DOHH2 (cell line): ENCODE measurements at regions not wholly inside any gene's neighbourhood (a gene's known extent, or its start where the extent isn't known, plus 50 kb on each side); places are given as distances from the start of the nearest gene placed in this dataset.

ENCODE experiments used
- H3F3A ChIP-seq: fragments of 200-600 bp; sonication (generic), shearing (Covaris generic); 2 replicates; pipeline ENCODE4 v1.6.0; 2016; ENCODE audit warnings: antibody characterized with exemption, mild to moderate bottlenecking; ENCODE audit not compliant: control insufficient read depth, insufficient read depth
- H3K27ac ChIP-seq: fragments of 200-600 bp; sonication (generic); 2 replicates; pipeline ENCODE4 v1.5.1; 2014; ENCODE audit warnings: low read depth, mild to moderate bottlenecking, low read length, moderate library complexity
- H3K27me3 ChIP-seq: fragments of 200-600 bp; sonication (generic); 2 replicates; pipeline ENCODE4 v1.6.1; 2014; ENCODE audit warnings: mild to moderate bottlenecking, low read length, mixed read lengths; ENCODE audit not compliant: control insufficient read depth
- H3K36me3 ChIP-seq: fragments of 200-600 bp; sonication (generic); 2 replicates; pipeline ENCODE4 v1.6.1; 2014; ENCODE audit warnings: mild to moderate bottlenecking, low read length, moderate library complexity, mixed read lengths; ENCODE audit not compliant: control insufficient read depth
- H3K4me1 ChIP-seq: fragments of 200-600 bp; sonication (generic); 2 replicates; pipeline ENCODE4 v1.6.1; 2014; ENCODE audit warnings: mild to moderate bottlenecking, low read length, mixed read lengths; ENCODE audit not compliant: control insufficient read depth
- H3K4me2 ChIP-seq: fragments of 200-600 bp; sonication (generic); 2 replicates; pipeline ENCODE4 v1.6.0; 2014; ENCODE audit warnings: mild to moderate bottlenecking, low read length, moderate library complexity
- H3K4me3 ChIP-seq: fragments of 200-600 bp; sonication (generic); 2 replicates; pipeline ENCODE4 v1.5.1; 2014; ENCODE audit warnings: mild to moderate bottlenecking, low read length, mixed read lengths
- H3K79me2 ChIP-seq: fragments of 200-600 bp; sonication (generic); 2 replicates; pipeline ENCODE4 v1.6.1; 2014; ENCODE audit warnings: mild to moderate bottlenecking, low read length, mixed read lengths; ENCODE audit not compliant: control insufficient read depth
- H3K9me2 ChIP-seq: fragments of 200-600 bp; sonication (generic); replicated peaks from 2 replicates; pipeline ENCODE4 v1.6.1; 2014; ENCODE audit warnings: mild to moderate bottlenecking, low read length, mixed read lengths; ENCODE audit not compliant: control insufficient read depth
- H3K9me3 ChIP-seq: fragments of 200-600 bp; sonication (generic); 2 replicates; pipeline ENCODE4 v1.6.1; 2014; ENCODE audit warnings: antibody characterized with exemption, low read length, mixed read lengths; ENCODE audit not compliant: control insufficient read depth, insufficient read depth
- H4K20me1 ChIP-seq: fragments of 200-600 bp; sonication (generic); 2 replicates; pipeline ENCODE4 v1.6.0; 2014; ENCODE audit warnings: low read depth, mild to moderate bottlenecking, antibody characterized with exemption, low read length, moderate library complexity; ENCODE audit not compliant: control insufficient read depth, insufficient read depth
- CTCF ChIP-seq: fragments of 200-600 bp; sonication (generic); IDR thresholded peaks from one replicate; pipeline ENCODE4 v1.5.1; 2014; ENCODE audit warnings: antibody characterized with exemption, mild to moderate bottlenecking, low read depth, low read length; ENCODE audit not compliant: poor library complexity, severe bottlenecking
- EZH2phosphoT487 ChIP-seq: fragments of 200-600 bp; sonication (generic); IDR thresholded peaks from 2 replicates; pipeline ENCODE4 v1.6.1; 2017; ENCODE audit warnings: borderline replicate concordance, mild to moderate bottlenecking, antibody characterized with exemption, low read length, moderate library complexity, mixed read lengths

DNA sequence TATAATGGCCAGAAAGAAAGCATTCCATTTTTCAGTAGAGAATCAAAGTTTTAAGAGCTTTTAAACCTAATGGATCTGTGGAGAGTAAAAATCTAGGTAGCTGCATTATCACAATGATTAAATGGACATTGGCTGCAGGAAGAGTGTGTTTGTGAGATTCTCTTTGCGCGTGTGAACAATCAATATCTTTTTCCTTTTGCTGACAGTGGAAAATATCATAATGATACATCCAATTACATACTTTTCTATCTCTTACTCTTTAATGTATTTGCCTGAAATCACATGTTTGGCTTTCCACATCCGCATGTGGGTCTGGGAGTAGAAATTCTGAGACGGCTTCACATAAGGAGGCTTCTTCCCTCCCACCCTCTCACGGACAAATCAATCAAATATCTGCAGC is 69.8 kb upstream of the DUSP22 start:
- H3K79me2 ChIP-seq: no peaks in the 10 kb centered on the region
- no peaks in the 10 kb centered on the region for H4K20me1 ChIP-seq
- H3K36me3 ChIP-seq: no peaks in the 10 kb centered on the region
- no peaks in the 10 kb centered on the region for H3F3A ChIP-seq
- no peak overlapping the region for H3K27ac ChIP-seq
- H3K4me1 ChIP-seq: peaks cover 33% of the 10 kb centered on the region
- no peak overlapping the region for H3K4me2 ChIP-seq
- no peak overlapping the region for H3K4me3 ChIP-seq
- peaks cover 39% of the 10 kb centered on the region for H3K27me3 ChIP-seq
- no peaks in the 10 kb centered on the region for H3K9me2 ChIP-seq
- H3K9me3 ChIP-seq: no peaks in the 10 kb centered on the region
- TF ChIP-seq EZH2phosphoT487: no peak
- no peak for TF ChIP-seq CTCF

- TF ChIP-seq CTCF: no peak
- TF ChIP-seq EZH2phosphoT487: no peak
- peaks cover 27% of the 10 kb centered on the region for H3K4me1 ChIP-seq
- H3K27ac ChIP-seq: no peak overlapping the region
- H4K20me1 ChIP-seq: no peaks in the 10 kb centered on the region
- no peak overlapping the region for H3K4me3 ChIP-seq
- peaks cover 45% of the 10 kb centered on the region for H3K27me3 ChIP-seq
- H3K9me3 ChIP-seq: no peaks in the 10 kb centered on the region
- no peaks in the 10 kb centered on the region for H3K9me2 ChIP-seq
- H3K79me2 ChIP-seq: no peaks in the 10 kb centered on the region
- H3K4me2 ChIP-seq: no peak overlapping the region
- no peaks in the 10 kb centered on the region for H3K36me3 ChIP-seq
- H3F3A ChIP-seq: no peaks in the 10 kb centered on the region
Measured at GRCh38 chr6:223136-223535, 69.2 kb upstream of the DUSP22 start.

DNA sequence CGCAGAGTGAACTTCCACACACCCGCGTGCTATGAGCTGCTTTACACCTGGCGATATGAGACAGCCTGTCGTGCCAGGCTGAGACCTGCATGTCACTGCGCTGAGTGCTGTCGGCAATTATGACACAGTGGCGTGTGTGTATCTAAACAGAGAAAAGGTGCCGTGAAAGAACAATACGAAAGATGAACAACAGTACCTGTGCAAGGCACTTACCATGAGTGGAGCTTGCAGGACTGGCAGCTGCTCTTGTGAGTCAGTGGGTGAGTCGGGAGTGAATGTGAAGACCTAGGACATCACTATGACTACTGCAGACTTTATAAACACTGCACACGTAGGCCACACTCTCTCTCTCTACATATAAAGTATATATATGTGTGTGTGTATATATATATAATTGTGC is 68.5 kb upstream of the DUSP22 start:
- Histone ChIP-seq H3K27ac (no peak overlapping the region), H3K36me3 (no peaks in the 10 kb centered on the region), H3K79me2 (no peaks in the 10 kb centered on the region), H3F3A (no peaks in the 10 kb centered on the region), H3K9me3 (no peaks in the 10 kb centered on the region), H3K4me3 (no peak overlapping the region), H3K27me3 (peaks cover 49% of the 10 kb centered on the region), H3K4me1 (peaks cover 20% of the 10 kb centered on the region), H4K20me1 (no peaks in the 10 kb centered on the region), H3K4me2 (no peak overlapping the region), H3K9me2 (no peaks in the 10 kb centered on the region)
- TF ChIP-seq CTCF (no peak), EZH2phosphoT487 (no peak)

DNA sequence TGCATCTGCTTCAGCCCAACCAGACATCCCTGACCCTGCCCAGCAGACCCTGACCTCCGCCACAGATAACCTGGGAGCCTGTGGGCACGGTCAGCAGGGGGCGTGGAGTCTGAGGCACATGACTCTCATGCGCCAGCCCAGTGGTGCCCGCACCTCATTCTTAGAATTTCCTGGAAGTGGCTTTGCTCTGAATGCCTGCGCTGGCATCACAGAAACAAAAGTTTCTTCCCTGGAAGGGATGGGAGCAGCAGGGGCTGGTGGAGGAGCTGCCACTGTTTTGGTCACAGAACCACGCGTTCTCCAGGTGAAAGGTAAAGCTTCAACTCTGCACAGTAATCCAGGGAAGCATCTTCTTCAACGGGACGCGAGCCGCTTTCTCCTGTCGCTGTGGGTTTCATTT is 67.9 kb upstream of the DUSP22 start:
- Histone ChIP-seq H3K9me2 (no peaks in the 10 kb centered on the region), H3K27me3 (peaks cover 52% of the 10 kb centered on the region), H3F3A (no peaks in the 10 kb centered on the region), H3K4me2 (no peak overlapping the region), H3K79me2 (no peaks in the 10 kb centered on the region), H3K4me1 (peaks cover 14% of the 10 kb centered on the region), H3K4me3 (no peak overlapping the region), H4K20me1 (no peaks in the 10 kb centered on the region), H3K36me3 (no peaks in the 10 kb centered on the region), H3K27ac (no peak overlapping the region), H3K9me3 (no peaks in the 10 kb centered on the region)
- TF ChIP-seq EZH2phosphoT487: no peak
- TF ChIP-seq CTCF: no peak
